ENCODE measurements at regions not wholly inside any gene's neighbourhood (a gene's known extent, or its start where the extent isn't known, plus 50 kb on each side); places are given as distances from the start of the nearest gene placed in this dataset.
A peak's percentile ranks its signal among the peaks of the same experiment; 100 is the strongest.

- DNase-seq = no peak
Observed at GRCh38 chr6:137692806-137693205, 174.3 kb upstream of the TNFAIP3 start.

GRCh38 chr6:137693711-137694110 is 173.3 kb upstream of the TNFAIP3 start:
- no peak for DNase-seq

GRCh38 chr6:137696765-137697164 is 170.3 kb upstream of the TNFAIP3 start:
- DNase-seq = no peak

GRCh38 chr6:137697267-137697938 is 169.7 kb upstream of the TNFAIP3 start:
- peak; percentile 46 for DNase-seq

DNA sequence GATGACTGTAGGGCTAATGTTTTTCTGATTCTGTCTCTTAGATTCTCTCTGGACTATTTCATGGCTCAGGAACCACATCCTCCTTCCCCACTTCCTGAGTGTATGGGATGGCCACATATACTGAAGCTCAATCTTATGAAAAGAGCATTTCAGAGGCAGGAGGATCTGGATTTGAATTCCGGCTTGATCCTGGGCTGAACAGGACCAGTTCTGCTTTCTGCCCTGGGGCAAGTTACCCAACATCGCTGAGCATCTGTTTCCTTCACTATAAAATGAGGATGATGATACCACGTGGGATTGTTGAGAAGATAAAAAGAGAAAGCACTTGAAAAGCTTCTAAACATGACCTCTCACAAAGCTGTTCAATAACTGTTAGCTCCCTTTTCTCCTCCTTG is 168.4 kb upstream of the TNFAIP3 start:
- no peak for DNase-seq

- DNase-seq = peak; percentile 68
Observed at GRCh38 chr6:137699031-137699683, 167.9 kb upstream of the TNFAIP3 start.

DNA sequence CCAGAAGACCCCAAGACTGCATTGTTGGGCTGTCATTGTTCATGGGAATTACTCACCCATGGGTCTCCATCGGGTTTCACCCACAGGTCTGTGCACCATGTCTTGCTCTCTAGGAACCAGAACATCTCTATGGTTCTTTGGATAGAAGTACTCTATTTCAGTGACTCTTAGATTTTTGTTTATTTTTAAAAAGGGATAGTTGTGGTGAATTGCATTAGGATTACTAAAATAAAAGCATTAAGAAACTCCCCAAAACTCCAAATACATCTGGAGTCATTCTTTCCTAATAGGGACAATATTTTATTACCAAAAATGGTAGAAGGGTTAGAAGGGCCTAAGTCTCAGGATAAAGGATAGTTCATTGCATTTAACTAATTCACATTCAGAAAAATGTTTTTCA is 166.9 kb upstream of the TNFAIP3 start:
- no peak for DNase-seq

DNA sequence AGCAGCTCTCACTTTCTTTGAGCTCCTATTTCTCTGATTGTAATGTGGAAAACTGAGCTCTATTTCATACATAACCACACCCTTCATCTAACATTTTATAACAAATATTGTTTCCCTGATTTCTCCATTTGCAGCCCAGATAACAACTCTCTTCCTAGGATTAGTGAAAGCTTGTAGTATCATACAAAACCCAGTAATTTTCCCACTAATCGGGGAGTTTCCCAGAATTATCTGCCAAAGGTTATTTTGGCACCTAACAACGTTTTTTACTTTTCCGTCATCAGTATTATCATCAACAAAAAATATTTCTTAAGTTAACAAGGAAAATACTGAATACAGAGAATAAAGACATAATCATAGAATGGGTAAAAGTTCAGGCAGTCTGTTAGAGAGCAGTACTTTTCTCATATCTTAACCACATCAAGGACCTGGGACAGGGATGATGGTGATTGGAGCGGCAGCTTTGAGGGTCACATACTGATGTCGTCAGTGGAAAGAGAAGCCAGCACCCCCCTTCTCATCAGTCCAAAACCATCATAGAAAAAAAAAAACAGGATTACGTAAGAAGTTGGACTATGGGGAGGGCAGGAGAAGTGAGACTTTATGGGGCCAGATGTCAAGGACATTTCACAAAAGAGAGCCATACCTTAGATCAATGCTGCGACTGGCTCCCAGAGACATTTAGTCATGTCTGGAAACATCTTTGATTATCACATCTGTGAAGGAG is 166.1 kb upstream of the TNFAIP3 start:
- DNase-seq = no peak

- DNase-seq = no peak
Observed at GRCh38 chr6:137701942-137702341, 165.1 kb upstream of the TNFAIP3 start.

- DNase-seq = no peak
Observed at GRCh38 chr6:137702791-137703424, 164.2 kb upstream of the TNFAIP3 start.

DNA sequence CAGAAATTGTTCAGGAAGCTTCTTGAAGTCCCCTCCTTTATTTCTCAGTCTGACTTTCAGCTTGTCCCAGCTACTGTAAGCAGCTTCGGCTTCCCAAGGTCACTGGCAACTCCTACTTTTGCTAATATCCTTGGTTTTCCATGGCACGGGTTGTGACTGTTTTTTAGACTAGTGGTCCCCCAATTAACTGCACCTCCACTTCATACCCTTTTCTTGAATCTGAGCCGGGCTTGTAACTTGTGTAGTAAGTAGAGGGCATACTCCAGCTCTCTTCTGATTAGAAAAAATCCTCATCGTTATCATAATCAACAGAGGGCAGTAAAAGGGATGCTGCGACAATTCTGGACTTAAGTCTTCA is 162.3 kb upstream of the TNFAIP3 start:
- DNase-seq = no peak

- DNase-seq = peak; percentile 87
Observed at GRCh38 chr6:137705160-137706082, 161.6 kb upstream of the TNFAIP3 start.

- no peak for DNase-seq
Observed at GRCh38 chr6:137706083-137706750, 160.8 kb upstream of the TNFAIP3 start.

DNA sequence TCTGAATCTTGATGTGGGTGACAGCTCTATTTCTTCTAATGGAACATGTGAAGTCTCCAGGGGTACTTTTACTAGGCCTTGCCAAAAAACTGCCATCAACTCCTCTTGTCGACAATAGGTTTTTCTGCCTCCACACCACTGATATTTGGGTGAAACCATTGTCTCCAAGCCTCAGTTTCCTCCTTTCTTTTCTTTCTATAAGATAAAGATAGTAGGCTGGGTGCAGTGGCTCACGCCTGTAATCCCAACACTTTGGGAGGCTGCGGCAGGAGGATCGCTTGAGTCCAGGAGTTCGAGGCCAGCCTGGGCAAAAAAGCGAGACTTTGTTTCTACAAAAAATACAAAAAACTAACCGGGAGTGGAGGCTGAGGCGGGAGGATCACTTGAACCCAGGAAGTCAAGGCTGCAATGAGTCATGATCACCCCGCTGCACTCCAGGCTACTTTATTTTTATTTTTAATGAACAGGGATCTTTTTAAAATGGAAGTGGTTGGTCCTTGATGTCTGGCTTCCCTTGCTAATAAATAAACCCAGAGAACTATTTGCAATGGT is 159.9 kb upstream of the TNFAIP3 start:
- no peak for DNase-seq

GRCh38 chr6:137707590-137708360 is 159.3 kb upstream of the TNFAIP3 start:
- DNase-seq = peak; percentile 76

- DNase-seq = no peak
Observed at GRCh38 chr6:137708481-137708880, 158.6 kb upstream of the TNFAIP3 start.

- DNase-seq = no peak
Observed at GRCh38 chr6:137709424-137710236, 157.4 kb upstream of the TNFAIP3 start.

GRCh38 chr6:137711972-137712371 is 155.1 kb upstream of the TNFAIP3 start:
- DNase-seq = no peak

DNA sequence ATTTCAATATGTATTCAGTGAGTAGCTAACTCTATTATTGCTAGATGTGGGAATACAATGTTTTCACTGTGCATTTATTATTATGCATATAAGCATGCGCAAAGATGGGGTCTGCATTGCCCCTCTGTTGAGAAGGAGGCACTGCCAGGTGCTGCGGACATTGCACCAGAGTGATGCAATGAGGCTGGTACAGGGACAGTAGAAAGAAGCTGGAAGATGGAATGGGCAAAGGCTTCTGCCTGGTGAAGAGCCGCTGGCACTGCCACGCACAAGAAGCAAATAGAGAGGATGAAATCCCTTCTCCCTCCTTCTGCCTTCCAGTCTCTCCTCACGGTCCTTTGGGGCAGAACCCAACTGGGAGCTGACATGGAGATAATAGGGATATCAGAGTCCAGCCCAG is 154.5 kb upstream of the TNFAIP3 start:
- DNase-seq = no peak

- DNase-seq = no peak
Observed at GRCh38 chr6:137715589-137716045, 151.4 kb upstream of the TNFAIP3 start.

Measured in stimulated activated CD8-positive, alpha-beta memory T cell treated with anti-CD3 and anti-CD28 coated beads, Interleukin-4, amount 100 ng/mL, for 48 hours (primary cell).